Activated T-helper 9 cell treated with anti-CD3 and anti-CD28 coated beads, Interleukin-2, amount 50 U/mL, for 16 hours (primary cell): ENCODE measurements at regions not wholly inside any gene's neighbourhood (a gene's known extent, or its start where the extent isn't known, plus 50 kb on each side); places are given as distances from the start of the nearest gene placed in this dataset.

Source experiments
- DNase-seq: peaks from one replicate; pipeline ENCODE4 v3.0.0-alpha.2; 2020; ENCODE audit warnings: low read depth

- DNase-seq, result no peak
Observed at GRCh38 chr12:127893895-127894609, 372.9 kb upstream of the TMEM132C start.

GRCh38 chr12:127896661-127897060, 370.3 kb upstream of the TMEM132C start:
- no peak for DNase-seq

- DNase-seq, result no peak
Observed at GRCh38 chr12:127898616-127899015, 368.4 kb upstream of the TMEM132C start.

- DNase-seq, result no peak
Observed at GRCh38 chr12:127899971-127900370, 367.0 kb upstream of the TMEM132C start.

GRCh38 chr12:127900386-127900785, 366.6 kb upstream of the TMEM132C start:
- no peak for DNase-seq

- DNase-seq, result no peak
Observed at GRCh38 chr12:127903146-127903545, 363.8 kb upstream of the TMEM132C start.

GRCh38 chr12:127909041-127909440, 357.9 kb upstream of the TMEM132C start:
- no peak for DNase-seq

GRCh38 chr12:127911291-127911690, 355.7 kb upstream of the TMEM132C start:
- DNase-seq, result no peak

- no peak for DNase-seq
Observed at GRCh38 chr12:127912035-127912665, 354.8 kb upstream of the TMEM132C start.

GRCh38 chr12:127923501-127923900, 343.5 kb upstream of the TMEM132C start:
- DNase-seq, result no peak

- no peak for DNase-seq
Observed at GRCh38 chr12:127925971-127926370, 341.0 kb upstream of the TMEM132C start.

- no peak for DNase-seq
Observed at GRCh38 chr12:127928178-127928577, 338.8 kb upstream of the TMEM132C start.

GRCh38 chr12:127928615-127929571, 338.1 kb upstream of the TMEM132C start:
- DNase-seq, result no peak

- DNase-seq, result no peak
Observed at GRCh38 chr12:127930122-127930521, 336.8 kb upstream of the TMEM132C start.

GRCh38 chr12:127934409-127934808, 332.6 kb upstream of the TMEM132C start:
- DNase-seq, result no peak

- DNase-seq, result no peak
Observed at GRCh38 chr12:127936463-127936862, 330.5 kb upstream of the TMEM132C start.

- DNase-seq, result no peak
Observed at GRCh38 chr12:127941332-127941731, 325.6 kb upstream of the TMEM132C start.

GRCh38 chr12:127942981-127943380, 324.0 kb upstream of the TMEM132C start:
- DNase-seq, result no peak

- DNase-seq, result no peak
Observed at GRCh38 chr12:127943481-127944210, 323.3 kb upstream of the TMEM132C start.

GRCh38 chr12:127944211-127944899, 322.6 kb upstream of the TMEM132C start:
- no peak for DNase-seq

GRCh38 chr12:127957001-127957660, 309.8 kb upstream of the TMEM132C start:
- DNase-seq, result no peak
